ENCODE measurements at regions not wholly inside any gene's neighbourhood (a gene's known extent, or its start where the extent isn't known, plus 50 kb on each side); places are given as distances from the start of the nearest gene placed in this dataset.

DNA sequence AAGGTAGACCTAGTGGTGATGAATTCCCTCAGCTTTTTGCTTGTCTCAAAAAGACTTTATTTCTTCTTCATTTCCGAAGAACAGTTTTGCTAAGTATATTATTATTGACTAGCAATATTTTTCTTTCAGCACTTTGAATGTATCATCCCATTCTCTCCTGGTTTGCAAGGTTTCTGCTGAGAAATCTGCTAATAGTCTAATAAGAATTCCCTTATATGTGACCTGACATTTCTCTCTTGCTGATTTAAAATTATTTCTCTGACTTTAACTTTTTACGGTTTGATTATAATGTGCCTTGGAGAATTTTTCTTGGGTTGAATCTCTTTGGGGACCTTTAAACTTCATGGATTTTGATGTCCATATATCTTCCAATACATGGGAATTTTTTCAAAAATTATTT is 628.3 kb upstream of the ADGRL2 start:
- DNase-seq: no peak
- TF ChIP-seq EZH2 (optimal IDR thresholded peaks at IDR 0.05; ENCODE audit: low read depth, low read length): no peak
- TF ChIP-seq EZH2phosphoT487 (IDR thresholded peaks at IDR 0.05; ENCODE audit: low read length): no peak
- TF ChIP-seq, protein P1, sequence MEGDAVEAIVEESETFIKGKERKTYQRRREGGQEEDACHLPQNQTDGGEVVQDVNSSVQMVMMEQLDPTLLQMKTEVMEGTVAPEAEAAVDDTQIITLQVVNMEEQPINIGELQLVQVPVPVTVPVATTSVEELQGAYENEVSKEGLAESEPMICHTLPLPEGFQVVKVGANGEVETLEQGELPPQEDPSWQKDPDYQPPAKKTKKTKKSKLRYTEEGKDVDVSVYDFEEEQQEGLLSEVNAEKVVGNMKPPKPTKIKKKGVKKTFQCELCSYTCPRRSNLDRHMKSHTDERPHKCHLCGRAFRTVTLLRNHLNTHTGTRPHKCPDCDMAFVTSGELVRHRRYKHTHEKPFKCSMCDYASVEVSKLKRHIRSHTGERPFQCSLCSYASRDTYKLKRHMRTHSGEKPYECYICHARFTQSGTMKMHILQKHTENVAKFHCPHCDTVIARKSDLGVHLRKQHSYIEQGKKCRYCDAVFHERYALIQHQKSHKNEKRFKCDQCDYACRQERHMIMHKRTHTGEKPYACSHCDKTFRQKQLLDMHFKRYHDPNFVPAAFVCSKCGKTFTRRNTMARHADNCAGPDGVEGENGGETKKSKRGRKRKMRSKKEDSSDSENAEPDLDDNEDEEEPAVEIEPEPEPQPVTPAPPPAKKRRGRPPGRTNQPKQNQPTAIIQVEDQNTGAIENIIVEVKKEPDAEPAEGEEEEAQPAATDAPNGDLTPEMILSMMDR (IDR thresholded peaks at IDR 0.05; ENCODE audit: low read length): no peak
- Histone ChIP-seq H3K4me2 (ENCODE audit: low read depth, low read length) (no peak overlapping the region), H3K27ac (ENCODE audit: low read length) (no peak overlapping the region), H3K9me2 (replicated peaks; ENCODE audit: insufficient read depth, low read length) (no peaks in the 10 kb centered on the region), H3K9me3 (replicated peaks; ENCODE audit: insufficient read depth, low read length) (no peaks in the 10 kb centered on the region), H3K4me3 (ENCODE audit: low read length) (no peak overlapping the region), H2AFZ (ENCODE audit: low read length) (no peak overlapping the region), H3K9ac (ENCODE audit: low read length) (no peak overlapping the region), H3K36me3 (replicated peaks; ENCODE audit: insufficient read depth, low read length) (no peaks in the 10 kb centered on the region), H3K27me3 (replicated peaks; ENCODE audit: insufficient read depth, low read length) (no peaks in the 10 kb centered on the region), H3K79me2 (ENCODE audit: low read length) (no peaks in the 10 kb centered on the region), H3F3A (ENCODE audit: insufficient read depth, low read length) (no peaks in the 10 kb centered on the region), H3K4me1 (ENCODE audit: low read length) (no peaks in the 10 kb centered on the region), H4K20me1 (ENCODE audit: insufficient read depth, low read length) (no peaks in the 10 kb centered on the region)

DNA sequence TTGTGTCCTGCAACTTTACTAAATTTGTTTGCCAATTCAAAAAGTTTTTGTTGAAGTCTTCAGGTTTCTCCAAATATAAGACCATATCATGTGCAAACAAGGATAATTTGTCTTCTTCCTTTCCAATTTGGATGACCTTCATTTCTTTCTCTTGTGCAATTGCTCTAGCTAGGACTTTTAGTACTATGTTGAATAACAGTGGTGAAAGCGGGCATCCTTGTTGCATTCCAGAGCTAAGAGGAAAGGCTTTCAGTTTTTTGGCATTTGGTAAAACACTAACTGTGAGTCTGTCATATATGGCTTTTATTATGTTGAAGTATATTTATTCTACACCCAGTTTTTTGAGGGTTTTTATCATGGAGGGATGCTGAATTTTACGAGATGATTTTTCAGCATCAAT is 630.0 kb upstream of the ADGRL2 start:
- Histone ChIP-seq H3K27ac (ENCODE audit: low read length) (no peak overlapping the region), H3K36me3 (replicated peaks; ENCODE audit: insufficient read depth, low read length) (no peaks in the 10 kb centered on the region), H3K9me2 (replicated peaks; ENCODE audit: insufficient read depth, low read length) (no peaks in the 10 kb centered on the region), H3K4me2 (ENCODE audit: low read depth, low read length) (no peak overlapping the region), H3K4me3 (ENCODE audit: low read length) (no peak overlapping the region), H3K79me2 (ENCODE audit: low read length) (no peaks in the 10 kb centered on the region), H4K20me1 (ENCODE audit: insufficient read depth, low read length) (no peaks in the 10 kb centered on the region), H3F3A (ENCODE audit: insufficient read depth, low read length) (no peaks in the 10 kb centered on the region), H2AFZ (ENCODE audit: low read length) (no peak overlapping the region), H3K9me3 (replicated peaks; ENCODE audit: insufficient read depth, low read length) (no peaks in the 10 kb centered on the region), H3K4me1 (ENCODE audit: low read length) (no peaks in the 10 kb centered on the region), H3K9ac (ENCODE audit: low read length) (no peak overlapping the region), H3K27me3 (replicated peaks; ENCODE audit: insufficient read depth, low read length) (no peaks in the 10 kb centered on the region)
- no peak for DNase-seq
- TF ChIP-seq, protein P1 (IDR thresholded peaks at IDR 0.05; ENCODE audit: low read length): no peak
- no peak for TF ChIP-seq EZH2phosphoT487 (IDR thresholded peaks at IDR 0.05; ENCODE audit: low read length)

DNA sequence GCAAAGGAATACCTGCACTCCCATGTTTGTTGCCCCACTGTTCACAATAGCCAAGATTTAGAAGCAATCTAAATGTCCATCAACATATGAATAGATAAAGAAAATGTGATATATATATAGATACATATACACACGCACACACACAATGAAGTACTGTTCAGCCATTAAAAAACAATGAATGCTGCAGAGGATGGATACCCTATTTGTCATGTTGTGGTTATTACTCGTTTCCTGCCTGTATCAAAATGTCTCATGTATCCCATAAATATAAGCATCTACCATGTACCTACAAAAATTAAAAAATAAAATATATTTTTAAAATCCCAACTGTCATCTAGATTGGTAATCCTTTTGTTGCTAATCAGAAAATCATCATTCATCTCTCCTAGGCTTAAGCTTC is 634.8 kb upstream of the ADGRL2 start:
- Histone ChIP-seq H3K27ac (ENCODE audit: low read length) (no peak overlapping the region), H3K36me3 (replicated peaks; ENCODE audit: insufficient read depth, low read length) (no peaks in the 10 kb centered on the region), H3K9me3 (replicated peaks; ENCODE audit: insufficient read depth, low read length) (no peaks in the 10 kb centered on the region), H3K4me3 (ENCODE audit: low read length) (no peak overlapping the region), H3K9me2 (replicated peaks; ENCODE audit: insufficient read depth, low read length) (no peaks in the 10 kb centered on the region), H2AFZ (ENCODE audit: low read length) (no peak overlapping the region), H3K4me2 (ENCODE audit: low read depth, low read length) (no peak overlapping the region), H3K27me3 (replicated peaks; ENCODE audit: insufficient read depth, low read length) (no peaks in the 10 kb centered on the region), H3K4me1 (ENCODE audit: low read length) (no peaks in the 10 kb centered on the region), H3F3A (ENCODE audit: insufficient read depth, low read length) (no peaks in the 10 kb centered on the region), H4K20me1 (ENCODE audit: insufficient read depth, low read length) (no peaks in the 10 kb centered on the region), H3K9ac (ENCODE audit: low read length) (no peak overlapping the region), H3K79me2 (ENCODE audit: low read length) (no peaks in the 10 kb centered on the region)
- TF ChIP-seq, protein P1 (IDR thresholded peaks at IDR 0.05; ENCODE audit: low read length): no peak
- DNase-seq: no peak

DNA sequence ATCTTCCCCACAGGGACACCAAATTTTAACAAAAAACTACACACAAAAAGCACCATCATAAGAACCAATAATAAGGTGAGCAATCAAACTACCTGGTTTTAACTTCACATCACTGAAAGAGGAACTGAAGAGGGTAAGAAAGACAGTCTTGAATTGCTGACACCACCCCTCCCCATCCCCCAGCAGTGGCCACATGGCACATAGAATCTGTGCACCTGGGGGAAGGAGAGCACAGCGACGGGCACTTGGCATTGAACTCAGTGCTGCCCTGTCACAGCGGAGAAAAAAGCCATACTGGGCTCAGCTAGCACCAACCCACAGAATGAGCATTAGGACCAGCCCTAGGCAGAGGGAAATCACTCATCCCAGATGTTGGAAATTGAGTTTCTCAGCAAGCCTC is 640.0 kb upstream of the ADGRL2 start:
- H3K4me1 ChIP-seq (ENCODE audit: low read length): peaks cover 7% of the 10 kb centered on the region; the same call in 1 of the 2 replicates
- H3K27me3 ChIP-seq (replicated peaks; ENCODE audit: insufficient read depth, low read length): no peaks in the 10 kb centered on the region
- H4K20me1 ChIP-seq (ENCODE audit: insufficient read depth, low read length): no peaks in the 10 kb centered on the region
- H3K27ac ChIP-seq (ENCODE audit: low read length): no peak overlapping the region
- H3K36me3 ChIP-seq (replicated peaks; ENCODE audit: insufficient read depth, low read length): no peaks in the 10 kb centered on the region
- no peaks in the 10 kb centered on the region for H3K79me2 ChIP-seq (ENCODE audit: low read length)
- no peaks in the 10 kb centered on the region for H3F3A ChIP-seq (ENCODE audit: insufficient read depth, low read length)
- H3K4me3 ChIP-seq (ENCODE audit: low read length): no peak overlapping the region
- no peaks in the 10 kb centered on the region for H3K9me2 ChIP-seq (replicated peaks; ENCODE audit: insufficient read depth, low read length)
- TF ChIP-seq EZH2phosphoT487 (IDR thresholded peaks at IDR 0.05; ENCODE audit: low read length): no peak
- no peak for TF ChIP-seq EZH2 (optimal IDR thresholded peaks at IDR 0.05; ENCODE audit: low read depth, low read length)
- TF ChIP-seq, protein P1 (IDR thresholded peaks at IDR 0.05; ENCODE audit: low read length): no peak
- H3K4me2 ChIP-seq (ENCODE audit: low read depth, low read length): no peak overlapping the region
- DNase-seq: peak; percentile 37
- no peaks in the 10 kb centered on the region for H3K9me3 ChIP-seq (replicated peaks; ENCODE audit: insufficient read depth, low read length)
- H2AFZ ChIP-seq (ENCODE audit: low read length): no peak overlapping the region
- H3K9ac ChIP-seq (ENCODE audit: low read length): no peak overlapping the region

Data from MM.1S (cell line).